NCI-H1105 treated with DMSO at 0.1 percent for 48 hours (cell line): ENCODE measurements at regions not wholly inside any gene's neighbourhood (a gene's known extent, or its start where the extent isn't known, plus 50 kb on each side); places are given as distances from the start of the nearest gene placed in this dataset.

Experiments
- DNase-seq: peaks from one replicate; lab custom pipeline; 2025; lab: John Stamatoyannopoulos, UW

DNA sequence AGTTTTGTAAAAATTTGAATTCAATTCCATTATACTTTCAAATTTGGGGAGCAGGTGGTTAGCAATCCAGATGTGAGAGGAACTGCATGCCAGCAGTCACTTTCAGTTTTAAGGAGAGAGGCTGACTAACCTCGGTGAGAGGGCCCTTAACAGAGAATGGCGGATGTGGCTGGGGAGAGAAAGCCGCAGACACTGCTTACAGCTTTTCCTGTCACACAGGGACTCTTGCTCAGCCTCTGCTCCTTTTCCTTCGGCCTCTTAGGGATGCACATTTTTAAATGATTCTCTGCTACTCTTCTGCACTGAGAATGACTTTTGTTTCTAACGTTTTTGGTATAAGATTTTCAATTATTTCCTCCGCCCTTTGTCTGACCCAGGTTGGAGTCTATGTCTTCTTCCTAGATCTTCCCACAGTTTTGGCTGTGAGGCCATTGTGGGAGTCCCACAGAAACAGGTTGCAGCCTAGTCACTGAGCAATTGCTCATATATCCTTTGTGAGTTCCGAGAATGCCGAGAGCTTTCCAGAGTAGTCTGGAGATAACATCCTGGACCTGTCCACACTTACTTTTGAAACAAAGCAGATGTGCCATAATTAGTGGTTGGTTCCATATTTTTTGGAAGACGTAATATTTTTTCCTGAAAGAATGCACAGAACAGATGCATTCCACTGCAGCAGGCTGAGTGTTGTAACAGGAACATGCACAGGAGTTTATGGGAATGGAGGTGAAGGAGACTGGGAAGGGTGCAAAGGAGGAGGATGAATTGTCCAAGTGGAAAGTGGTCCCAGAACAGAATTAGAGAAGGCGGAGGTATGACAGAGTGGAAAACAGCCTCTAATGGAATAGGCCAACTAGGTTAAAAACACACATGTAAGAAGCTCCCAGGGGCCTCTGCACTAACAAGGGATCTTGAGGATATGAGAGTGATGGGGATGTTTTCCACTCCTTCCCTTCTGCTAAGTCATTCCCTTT lies 168.0 kb upstream of the ZNF32 start:
- DNase-seq: no peak

DNA sequence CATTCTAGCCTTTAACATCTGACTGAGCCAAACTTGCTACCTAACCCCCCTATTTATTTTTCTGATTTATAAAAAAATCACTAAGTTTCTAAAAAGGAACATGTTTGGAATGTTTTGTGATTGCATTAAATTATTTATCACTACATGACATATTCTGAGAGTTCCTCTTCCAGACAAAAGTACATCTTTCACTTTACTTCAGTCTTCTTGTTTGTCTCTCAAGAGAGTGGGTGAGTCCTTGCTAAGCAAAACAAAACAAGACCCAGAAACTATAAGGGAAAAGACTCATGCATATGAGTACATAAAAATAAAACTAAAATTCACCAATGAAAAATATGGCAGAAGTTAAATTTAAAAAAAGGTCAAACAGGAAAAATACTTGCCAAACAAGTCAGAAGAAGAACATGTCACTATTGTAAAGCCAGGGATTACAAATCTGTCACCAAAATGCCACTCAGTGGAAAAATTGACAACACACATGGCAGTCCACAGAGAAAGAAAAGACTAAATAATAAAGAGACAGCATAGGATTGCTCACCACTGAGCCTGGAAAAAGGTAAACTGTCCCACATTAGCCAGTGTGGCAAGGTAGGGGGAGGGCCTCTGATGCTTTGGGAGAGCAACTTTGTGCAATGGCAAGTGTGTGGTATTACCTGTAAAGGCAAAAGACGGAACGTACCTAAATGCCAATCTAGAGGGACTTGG lies 166.7 kb upstream of the ZNF32 start:
- DNase-seq: no peak

DNA sequence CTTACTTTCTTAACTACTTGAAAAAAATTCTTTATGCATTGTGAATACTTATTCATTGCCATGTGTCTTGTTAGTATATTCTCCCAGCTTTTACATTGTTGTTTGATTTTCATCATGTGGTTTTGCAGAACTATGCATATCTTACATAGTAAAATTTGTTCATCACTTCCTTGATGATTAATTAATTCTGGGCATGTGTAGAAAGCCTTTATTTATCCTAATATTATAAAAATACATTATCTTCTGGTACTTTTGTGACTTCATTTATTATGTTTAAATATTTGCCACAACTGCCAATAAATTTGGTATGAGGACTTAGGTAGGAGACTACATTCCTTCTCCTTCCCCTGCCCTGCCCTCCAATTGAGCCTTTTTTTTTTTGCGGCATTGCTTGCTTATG lies 166.0 kb upstream of the ZNF32 start:
- DNase-seq: no peak

DNA sequence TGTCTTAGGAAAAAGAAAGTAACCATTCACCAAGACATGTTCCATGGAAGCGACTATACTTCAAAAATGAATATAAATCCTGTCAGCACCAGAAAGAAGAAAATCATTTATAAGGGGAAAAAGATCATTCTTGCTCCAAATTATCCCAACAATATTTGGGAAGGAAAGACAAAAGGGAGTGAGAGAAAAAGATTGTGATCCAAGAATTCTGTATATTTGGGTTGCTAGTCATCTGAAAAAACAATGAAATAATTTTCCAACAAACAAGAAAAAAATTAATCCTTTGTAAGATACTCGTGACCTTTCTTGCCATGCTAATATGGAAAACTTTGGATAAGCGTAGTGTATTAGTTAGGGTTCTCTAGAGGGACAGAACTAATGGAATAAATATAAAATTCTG lies 163.2 kb upstream of the ZNF32 start:
- DNase-seq: no peak

DNA sequence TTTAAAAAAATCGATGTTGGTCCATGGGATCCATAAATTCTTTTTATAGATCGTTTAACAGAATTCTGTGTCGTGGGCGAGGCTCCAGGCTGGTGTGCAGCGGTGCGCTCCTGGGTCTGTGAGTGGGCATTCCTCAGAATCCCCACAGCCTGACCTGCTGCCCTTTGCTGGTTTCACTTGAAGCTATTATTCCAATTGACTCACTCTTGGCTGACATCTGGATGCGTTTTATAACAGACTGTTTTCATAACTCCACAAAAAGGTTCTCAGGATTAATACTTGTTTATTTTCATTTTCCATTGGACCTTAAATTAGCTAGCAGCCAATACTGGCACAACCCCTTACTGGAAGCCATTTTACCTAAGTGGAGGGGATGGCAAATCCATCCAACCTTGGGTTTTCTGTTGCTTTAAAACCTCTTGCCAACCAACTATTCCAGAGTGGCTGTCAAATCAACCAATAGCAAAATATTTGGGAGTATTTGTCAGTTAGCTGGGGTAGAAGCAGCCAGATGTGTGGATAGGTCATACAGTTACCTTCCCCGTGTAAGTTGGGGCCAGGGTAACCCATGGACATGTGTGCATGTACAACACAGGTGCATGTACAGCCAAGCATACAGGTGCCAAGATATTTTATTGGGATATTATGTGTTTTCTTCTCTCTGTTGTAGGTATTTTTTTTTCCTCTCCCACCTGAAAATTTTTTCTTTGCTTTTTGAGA lies 160.7 kb upstream of the ZNF32 start:
- DNase-seq: no peak

DNA sequence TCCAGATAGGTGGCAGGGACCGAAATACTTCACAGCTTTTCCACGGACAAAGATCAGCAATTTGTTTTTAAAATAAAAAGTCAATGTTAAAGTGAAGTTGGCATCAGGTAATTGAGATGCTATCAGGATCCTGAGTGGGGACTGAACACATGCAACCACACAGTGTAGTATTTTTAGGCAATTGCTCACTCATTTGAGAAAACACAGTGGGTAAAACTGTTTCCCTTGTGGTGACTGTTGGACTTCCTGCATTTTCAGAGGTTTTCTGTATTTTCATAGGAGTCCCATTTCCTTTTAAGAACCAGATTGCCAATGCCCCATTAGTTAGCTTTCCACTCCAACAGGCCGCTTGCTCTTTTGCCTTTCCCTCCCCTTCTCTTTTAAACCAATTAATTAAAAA lies 159.5 kb upstream of the ZNF32 start:
- no peak for DNase-seq

DNA sequence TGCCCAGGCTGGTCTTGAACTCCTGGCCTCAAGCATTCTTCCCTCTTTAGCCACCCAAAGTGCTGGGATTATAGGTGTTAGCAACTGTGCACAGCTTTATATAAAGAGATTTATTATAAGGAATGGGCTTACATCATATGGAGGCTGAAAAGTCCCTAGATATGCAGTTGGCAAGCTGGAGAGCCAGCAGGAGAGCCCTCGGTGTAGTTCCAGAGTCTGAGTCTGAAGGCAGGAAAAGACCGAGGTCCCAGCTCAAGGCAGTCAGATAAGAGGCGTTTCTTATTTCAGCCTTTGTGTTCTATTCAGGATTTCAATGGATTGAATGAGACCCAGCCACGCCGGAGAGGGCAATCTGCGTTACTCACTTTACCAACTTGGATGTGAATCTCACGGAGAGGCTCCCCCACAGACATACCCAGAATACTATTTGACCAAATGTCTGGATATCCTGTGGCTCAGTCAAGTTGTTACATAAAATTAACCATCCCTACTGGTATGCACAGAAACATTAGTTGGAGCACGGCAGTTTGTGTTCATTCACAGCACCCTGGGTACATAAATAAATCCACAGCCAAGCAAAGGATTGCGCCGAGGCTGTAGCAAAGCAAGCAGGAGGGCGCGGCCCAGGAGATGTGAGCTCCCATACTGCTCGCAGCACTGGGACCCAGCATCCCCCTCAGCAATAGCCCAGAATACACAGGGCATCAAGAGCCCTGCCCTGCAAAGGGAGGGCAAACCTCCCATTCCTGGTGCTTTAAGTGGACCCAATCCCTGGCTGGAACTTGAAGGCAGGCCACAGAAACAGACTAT lies 158.4 kb upstream of the ZNF32 start:
- no peak for DNase-seq

DNA sequence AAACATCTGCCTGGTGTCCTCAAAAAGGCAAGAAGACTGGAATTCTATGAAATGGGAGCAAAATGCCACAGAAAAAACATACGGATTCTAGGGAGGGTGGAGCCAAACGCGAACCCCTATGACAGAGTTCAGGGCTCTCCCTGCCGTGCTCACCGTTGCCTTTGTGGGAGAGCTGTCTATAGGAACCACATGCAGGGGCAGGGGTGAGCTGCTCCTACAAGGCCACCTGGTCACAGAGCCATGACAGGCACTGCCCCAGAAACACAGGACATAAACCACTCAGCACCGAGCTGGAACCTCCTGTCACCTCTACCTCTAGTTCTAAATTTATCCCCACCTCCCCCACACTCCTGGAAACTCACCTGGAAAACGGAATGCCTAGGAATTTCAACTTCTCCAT lies 155.1 kb upstream of the ZNF32 start:
- no peak for DNase-seq

DNA sequence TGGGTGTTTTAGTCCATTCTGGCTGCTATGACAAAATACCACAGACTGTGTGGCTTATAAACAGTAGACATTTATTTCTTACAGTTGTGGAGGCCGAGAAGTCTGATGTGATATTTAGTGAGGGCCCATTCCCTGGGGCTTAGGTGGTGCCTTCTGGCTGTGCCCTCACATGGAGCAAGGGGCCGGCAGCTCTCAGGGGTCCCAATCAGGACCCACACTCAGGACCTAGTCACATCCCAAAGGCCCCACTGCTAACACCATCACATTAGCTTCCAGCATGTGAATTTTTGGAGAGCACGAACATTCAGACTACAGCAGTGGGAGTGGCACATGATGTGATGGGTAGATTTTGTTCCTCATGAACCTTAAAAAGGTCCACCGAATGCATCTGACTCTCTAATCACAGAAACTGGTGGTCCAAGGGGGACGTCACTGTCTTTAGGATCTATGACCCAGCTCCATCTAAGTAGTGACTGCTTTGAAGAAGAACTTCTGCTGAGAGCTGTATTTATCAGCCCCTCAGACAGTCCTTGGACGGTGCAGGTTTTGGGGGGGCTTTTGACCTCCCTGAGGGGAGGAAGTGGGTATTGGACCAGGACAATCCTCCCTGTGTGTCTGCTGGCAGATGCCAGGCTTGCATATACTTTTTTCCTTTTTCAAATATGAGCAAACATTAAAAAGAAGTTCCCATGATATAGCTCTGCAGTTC lies 154.5 kb upstream of the ZNF32 start:
- no peak for DNase-seq

DNA sequence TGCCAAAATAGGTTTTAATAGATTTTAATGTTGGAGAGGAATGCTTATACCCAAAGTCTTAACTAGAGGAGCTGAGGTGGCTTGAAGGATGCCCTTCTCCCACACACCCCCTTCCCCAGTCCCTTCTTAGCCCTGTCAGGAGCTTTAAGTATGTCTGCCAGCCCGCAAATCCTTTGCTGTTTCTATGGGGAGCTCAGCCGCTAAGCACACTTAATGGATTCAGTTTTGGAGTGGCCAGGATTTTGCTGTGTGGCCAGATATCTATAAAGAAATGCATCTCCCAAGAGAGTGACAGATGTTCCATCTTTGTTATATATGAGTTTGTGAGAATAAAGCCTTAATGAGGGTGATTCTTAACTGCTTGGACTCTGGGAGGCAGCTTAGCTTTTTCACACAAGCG lies 152.9 kb upstream of the ZNF32 start:
- no peak for DNase-seq

DNA sequence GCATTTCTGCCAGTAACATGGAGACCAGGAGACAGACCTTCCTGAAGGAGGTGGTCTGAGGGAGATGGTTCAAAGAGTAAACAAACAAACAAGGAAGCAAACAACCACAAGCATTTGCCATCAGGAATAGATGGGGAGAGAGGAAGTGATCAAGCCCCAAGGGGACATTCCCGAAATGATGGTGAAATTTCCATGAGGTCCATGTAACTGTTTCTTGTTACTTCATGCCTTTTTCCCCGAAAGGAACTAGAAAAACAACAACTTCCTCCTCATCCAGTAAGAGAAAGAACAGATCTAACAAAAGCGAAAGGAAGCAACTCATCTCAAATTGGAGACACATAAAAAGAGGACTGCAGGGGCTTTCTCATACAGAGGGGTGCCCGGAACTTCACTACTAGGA lies 152.5 kb upstream of the ZNF32 start:
- DNase-seq: no peak

DNA sequence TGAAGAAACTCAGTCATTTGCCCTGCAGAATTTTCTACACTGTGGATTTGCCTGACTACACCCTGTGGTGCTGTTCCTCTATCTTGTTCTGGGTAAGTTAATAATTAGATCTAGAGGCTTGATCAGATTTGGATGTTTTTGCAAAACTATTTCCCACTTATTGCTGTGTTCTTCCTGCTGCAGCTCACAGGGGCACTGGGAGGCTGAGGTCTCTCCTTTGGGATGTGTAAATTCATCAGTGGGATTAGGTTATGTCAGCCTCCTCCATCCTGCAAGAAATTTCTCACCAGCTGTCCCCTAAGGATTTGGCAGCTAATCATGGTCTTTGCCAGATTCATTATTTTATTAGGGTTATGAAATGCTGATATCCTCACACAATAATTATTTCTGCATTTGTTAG lies 148.1 kb upstream of the ZNF32 start:
- DNase-seq: no peak

DNA sequence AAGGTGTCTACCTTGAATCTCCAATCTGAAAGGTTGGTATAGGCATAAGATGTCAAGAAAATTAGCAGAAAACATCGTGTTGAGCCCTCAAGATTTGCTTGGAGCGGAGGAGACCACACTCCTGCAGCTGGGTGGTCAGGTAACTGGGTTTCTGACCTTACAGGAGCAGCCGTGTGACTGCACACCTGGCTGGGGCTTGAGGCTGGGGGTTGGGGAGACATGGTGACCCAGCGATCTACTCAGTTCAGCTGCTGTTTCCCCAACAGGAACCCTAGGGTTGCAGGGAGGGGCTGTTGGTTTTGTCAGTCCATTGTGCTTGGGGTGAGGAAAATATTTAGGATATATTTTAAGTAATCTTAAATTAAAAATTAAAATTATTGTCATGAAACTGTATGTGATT lies 147.0 kb upstream of the ZNF32 start:
- DNase-seq: no peak

DNA sequence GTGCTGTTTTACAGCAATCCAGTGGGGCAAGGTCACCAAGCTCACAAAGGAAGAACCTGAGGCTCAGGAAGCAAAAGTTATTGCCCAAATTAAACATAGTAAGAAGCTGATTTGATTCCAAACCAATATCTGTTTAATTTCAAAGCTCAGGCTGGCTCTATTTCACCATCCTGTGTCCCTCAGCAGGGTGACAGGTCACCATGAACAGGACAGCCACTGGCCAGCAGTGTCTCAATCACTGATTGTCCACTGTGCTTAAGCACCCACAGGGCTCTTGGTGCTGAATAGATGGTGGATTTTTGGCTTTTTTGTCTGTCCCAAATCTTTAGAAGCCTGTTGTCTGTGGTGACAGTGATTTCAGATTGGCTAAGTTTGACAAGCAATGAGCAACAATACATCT lies 146.4 kb upstream of the ZNF32 start:
- DNase-seq: no peak

DNA sequence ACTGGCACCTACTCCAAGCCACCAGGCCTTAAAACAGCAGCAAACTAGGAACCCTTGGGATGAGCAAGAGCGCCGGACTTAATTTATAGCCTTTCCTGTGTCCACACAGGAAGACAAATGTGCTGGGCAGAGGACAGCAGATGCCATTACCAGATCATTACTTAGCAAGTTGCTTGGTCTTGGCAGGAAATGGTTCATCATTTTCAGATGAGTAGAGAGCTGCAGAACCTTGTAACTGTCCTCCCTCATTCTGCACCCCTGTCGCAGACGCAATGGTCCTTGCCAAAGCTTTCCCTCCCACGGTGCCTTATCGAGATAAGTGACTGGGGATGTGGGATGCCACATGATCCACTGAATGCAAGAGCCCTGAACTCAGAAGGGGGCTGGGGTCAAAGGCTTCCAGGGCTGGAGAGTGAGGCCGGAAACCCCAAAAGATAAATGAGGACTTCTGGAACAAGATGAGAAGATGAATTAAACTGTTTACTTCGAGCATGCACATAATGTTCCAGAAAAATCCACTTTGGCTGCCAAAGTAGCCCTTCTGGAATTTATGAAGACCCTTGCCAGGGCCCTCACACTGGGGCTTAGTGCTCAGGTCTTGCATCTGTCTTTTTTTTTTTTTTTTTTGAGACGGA lies 145.6 kb upstream of the ZNF32 start:
- no peak for DNase-seq

DNA sequence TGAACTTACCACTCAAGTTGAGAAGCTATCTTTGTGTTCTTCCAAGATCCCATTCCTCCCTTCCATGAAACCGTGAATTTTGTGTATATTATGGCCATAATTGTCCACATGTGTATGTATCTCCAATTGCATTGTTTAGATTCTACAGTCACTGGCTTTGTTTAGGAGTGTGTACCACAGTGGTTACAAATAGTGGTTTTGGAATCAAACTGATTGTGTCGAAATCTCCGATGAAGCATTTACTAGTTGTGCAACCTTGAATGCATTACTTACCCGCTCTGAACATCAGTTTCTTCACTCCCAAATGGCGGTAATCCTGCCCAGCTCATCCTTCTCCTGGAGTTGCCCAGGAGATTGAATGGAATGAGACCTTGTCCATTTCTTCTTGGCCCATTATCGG lies 145.0 kb upstream of the ZNF32 start:
- no peak for DNase-seq

DNA sequence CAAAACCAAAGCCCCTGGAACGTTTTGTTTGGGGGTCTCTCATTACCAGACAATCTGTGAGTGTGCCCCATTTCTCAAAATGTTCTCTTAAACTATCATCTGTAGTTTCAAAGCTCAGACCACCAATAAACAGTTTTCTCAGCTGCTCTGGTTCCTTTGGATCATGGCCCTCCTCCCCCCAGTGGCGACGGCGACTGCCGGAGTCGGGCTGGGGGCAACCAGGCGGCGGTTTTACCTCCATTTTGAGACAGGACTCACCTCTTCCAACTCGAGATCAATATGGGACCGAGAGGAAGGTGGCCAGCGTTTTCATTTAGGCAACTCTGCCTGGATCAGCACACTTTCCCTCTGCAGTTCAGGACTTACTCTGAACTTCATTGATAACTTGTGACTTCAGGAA lies 141.5 kb upstream of the ZNF32 start:
- DNase-seq: no peak

DNA sequence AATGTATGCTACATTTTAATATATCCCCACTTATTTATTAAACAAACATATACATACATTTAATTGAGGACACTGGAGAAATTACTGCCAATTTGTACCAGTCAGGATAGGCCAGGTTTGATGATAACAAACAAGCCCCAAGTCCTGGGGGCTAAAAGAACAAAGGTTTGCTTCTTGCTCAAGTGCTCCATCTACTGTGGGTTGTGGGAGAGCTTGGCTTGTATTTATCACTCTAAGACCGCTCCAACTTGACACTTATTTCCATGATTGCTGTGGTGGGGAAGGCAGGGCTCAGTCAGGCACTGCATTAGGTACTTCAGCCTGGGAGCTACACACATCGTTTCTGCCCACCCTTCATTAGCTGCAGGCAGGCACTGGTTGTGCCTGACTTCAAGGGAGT lies 136.6 kb upstream of the ZNF32 start:
- no peak for DNase-seq

DNA sequence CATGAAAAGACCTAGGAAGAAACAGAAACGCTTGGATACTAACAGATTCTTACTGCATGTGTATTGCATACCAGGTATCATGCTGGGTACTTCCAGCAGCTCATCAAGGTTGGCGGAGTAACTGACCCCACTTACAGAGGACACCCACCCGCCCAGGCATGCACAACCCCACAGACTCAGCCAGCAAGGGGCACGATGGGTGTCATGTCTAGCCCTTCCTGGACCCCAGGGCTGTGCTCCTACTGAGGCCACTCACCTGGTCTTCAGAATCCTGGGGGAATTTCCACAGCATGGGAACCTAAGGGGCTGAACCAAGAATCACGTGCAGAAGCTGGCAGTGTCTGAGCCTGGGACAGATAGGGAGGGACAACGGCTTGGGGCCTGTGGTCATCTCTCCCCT lies 134.1 kb upstream of the ZNF32 start:
- no peak for DNase-seq

DNA sequence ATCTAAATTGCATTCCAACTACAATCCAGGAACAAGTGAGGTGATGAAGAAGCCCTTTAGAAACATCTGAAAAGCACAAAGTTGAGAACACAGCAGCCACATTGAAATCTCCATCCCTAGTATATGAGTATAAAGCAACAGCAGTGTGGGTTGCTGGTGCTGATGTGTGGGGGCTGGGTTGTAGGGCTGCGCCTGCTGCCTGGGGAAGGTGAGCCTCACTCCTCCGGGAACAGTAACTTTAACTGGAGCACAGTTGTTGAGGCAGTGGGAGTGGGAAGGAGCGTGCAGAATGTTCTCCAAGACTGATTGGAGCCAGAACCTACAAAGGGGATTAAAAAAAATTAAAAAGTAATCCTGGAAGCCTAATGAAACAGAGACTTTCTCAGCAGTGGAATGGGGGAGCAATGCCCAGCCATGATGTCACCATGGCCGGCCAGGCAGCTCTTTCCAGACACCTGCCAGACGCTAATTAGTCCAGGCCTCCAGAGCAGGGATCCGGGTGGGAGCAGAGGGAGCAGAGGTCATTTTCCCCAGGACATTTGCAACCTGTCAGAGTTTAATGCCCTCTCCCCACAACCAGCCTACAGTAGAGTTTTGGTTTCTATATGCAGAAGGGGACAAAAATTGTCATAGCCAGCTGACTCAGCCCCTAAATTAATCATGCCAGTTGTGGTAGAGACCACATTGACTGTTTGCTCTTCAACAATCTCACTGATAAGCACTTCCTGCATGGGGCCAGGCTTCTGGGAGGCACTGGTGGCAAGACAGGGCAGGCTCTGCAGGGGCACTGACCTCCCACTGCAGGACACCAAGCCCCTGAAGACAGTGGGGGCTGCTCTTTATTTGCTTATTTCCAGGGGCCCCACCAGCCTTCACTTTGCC lies 133.0 kb upstream of the ZNF32 start:
- DNase-seq: no peak
